ENCODE measurements at regions not wholly inside any gene's neighbourhood (a gene's known extent, or its start where the extent isn't known, plus 50 kb on each side); places are given as distances from the start of the nearest gene placed in this dataset.

GRCh38 chr14:106875503-106875902 lies 1349.1 kb downstream of the TMEM121 start:
- TF ChIP-seq REST (IDR thresholded peaks at IDR 0.05; ENCODE audit: low read depth) = no peak
- TF ChIP-seq NFIC (IDR thresholded peaks at IDR 0.05) = no peak
- TF ChIP-seq CEBPB (IDR thresholded peaks at IDR 0.05) = no peak
- TF ChIP-seq TEAD4 (IDR thresholded peaks at IDR 0.05) = no peak
- no peak for TF ChIP-seq FOXM1 (IDR thresholded peaks at IDR 0.05; ENCODE audit: borderline replicate concordance, low read depth)
- no peak for TF ChIP-seq YY1 (IDR thresholded peaks at IDR 0.05; ENCODE audit: low read depth)
- no peak for TF ChIP-seq CREB1 (IDR thresholded peaks at IDR 0.05; ENCODE audit: low read depth)
- TF ChIP-seq MAX (IDR thresholded peaks at IDR 0.05) = no peak
- no peak for TF ChIP-seq EGR1 (IDR thresholded peaks at IDR 0.05)
- no peak for TF ChIP-seq EP300 (IDR thresholded peaks at IDR 0.05; ENCODE audit: borderline replicate concordance)
- TF ChIP-seq TAF1 (IDR thresholded peaks at IDR 0.05; ENCODE audit: low read depth) = no peak
- no peak for TF ChIP-seq ZBTB7A (IDR thresholded peaks at IDR 0.05; ENCODE audit: low read depth)
- TF ChIP-seq RAD21 (IDR thresholded peaks at IDR 0.05; ENCODE audit: low read depth) = no peak
- no peak for TF ChIP-seq USF1 (IDR thresholded peaks at IDR 0.05)
- TF ChIP-seq TCF12 (IDR thresholded peaks at IDR 0.05; ENCODE audit: low read depth) = no peak

GRCh38 chr14:106876711-106877110 lies 1350.3 kb downstream of the TMEM121 start:
- TF ChIP-seq TAF1 (IDR thresholded peaks at IDR 0.05; ENCODE audit: low read depth) (no peak), NFIC (IDR thresholded peaks at IDR 0.05) (no peak), CEBPB (IDR thresholded peaks at IDR 0.05) (no peak), USF1 (IDR thresholded peaks at IDR 0.05) (no peak), FOXM1 (IDR thresholded peaks at IDR 0.05; ENCODE audit: borderline replicate concordance, low read depth) (no peak), ZBTB7A (IDR thresholded peaks at IDR 0.05; ENCODE audit: low read depth) (no peak), EGR1 (IDR thresholded peaks at IDR 0.05) (no peak), RAD21 (IDR thresholded peaks at IDR 0.05; ENCODE audit: low read depth) (no peak), CREB1 (IDR thresholded peaks at IDR 0.05; ENCODE audit: low read depth) (no peak), MAX (IDR thresholded peaks at IDR 0.05) (no peak), TEAD4 (IDR thresholded peaks at IDR 0.05) (no peak), TCF12 (IDR thresholded peaks at IDR 0.05; ENCODE audit: low read depth) (no peak), EP300 (IDR thresholded peaks at IDR 0.05; ENCODE audit: borderline replicate concordance) (no peak), REST (IDR thresholded peaks at IDR 0.05; ENCODE audit: low read depth) (no peak), YY1 (IDR thresholded peaks at IDR 0.05; ENCODE audit: low read depth) (no peak)

GRCh38 chr14:106877517-106877916 lies 1351.1 kb downstream of the TMEM121 start:
- no peak for TF ChIP-seq MAX (IDR thresholded peaks at IDR 0.05)
- no peak for TF ChIP-seq CEBPB (IDR thresholded peaks at IDR 0.05)
- no peak for TF ChIP-seq TAF1 (IDR thresholded peaks at IDR 0.05; ENCODE audit: low read depth)
- no peak for TF ChIP-seq REST (IDR thresholded peaks at IDR 0.05; ENCODE audit: low read depth)
- TF ChIP-seq FOXM1 (IDR thresholded peaks at IDR 0.05; ENCODE audit: borderline replicate concordance, low read depth) = no peak
- no peak for TF ChIP-seq NFIC (IDR thresholded peaks at IDR 0.05)
- TF ChIP-seq RAD21 (IDR thresholded peaks at IDR 0.05; ENCODE audit: low read depth) = no peak
- TF ChIP-seq EGR1 (IDR thresholded peaks at IDR 0.05) = no peak
- no peak for TF ChIP-seq YY1 (IDR thresholded peaks at IDR 0.05; ENCODE audit: low read depth)

GRCh38 chr14:106879241-106879640 lies 1352.9 kb downstream of the TMEM121 start:
- TF ChIP-seq RAD21 (IDR thresholded peaks at IDR 0.05; ENCODE audit: low read depth) (no peak), YY1 (IDR thresholded peaks at IDR 0.05; ENCODE audit: low read depth) (no peak), ZBTB7A (IDR thresholded peaks at IDR 0.05; ENCODE audit: low read depth) (no peak), USF1 (IDR thresholded peaks at IDR 0.05) (no peak), FOXM1 (IDR thresholded peaks at IDR 0.05; ENCODE audit: borderline replicate concordance, low read depth) (no peak), TAF1 (IDR thresholded peaks at IDR 0.05; ENCODE audit: low read depth) (no peak), CEBPB (IDR thresholded peaks at IDR 0.05) (no peak), CREB1 (IDR thresholded peaks at IDR 0.05; ENCODE audit: low read depth) (no peak), TCF12 (IDR thresholded peaks at IDR 0.05; ENCODE audit: low read depth) (no peak), NFIC (IDR thresholded peaks at IDR 0.05) (no peak)
